CD4-positive, alpha-beta T cell treated with Interleukin-15 for 1 hour (primary cell): ENCODE measurements at regions not wholly inside any gene's neighbourhood (a gene's known extent, or its start where the extent isn't known, plus 50 kb on each side); places are given as distances from the start of the nearest gene placed in this dataset.

Experiments
- DNase-seq: peaks from one replicate; pipeline ENCODE4 v3.0.0-alpha.2; 2020

GRCh38 chr4:151961456-151961855 is 200.6 kb upstream of the GATB start:
- no peak for DNase-seq

GRCh38 chr4:151960449-151961230 is 199.8 kb upstream of the GATB start:
- DNase-seq: no peak

- no peak for DNase-seq
Measured at GRCh38 chr4:151957153-151957552, 196.3 kb upstream of the GATB start.

GRCh38 chr4:151955721-151956380 is 195.0 kb upstream of the GATB start:
- no peak for DNase-seq

GRCh38 chr4:151953795-151954372 is 193.1 kb upstream of the GATB start:
- no peak for DNase-seq

- DNase-seq: no peak
Measured at GRCh38 chr4:151953312-151953711, 192.5 kb upstream of the GATB start.

- DNase-seq: no peak
Measured at GRCh38 chr4:151952711-151953254, 192.0 kb upstream of the GATB start.

GRCh38 chr4:151952137-151952536 is 191.3 kb upstream of the GATB start:
- no peak for DNase-seq

- no peak for DNase-seq
Measured at GRCh38 chr4:151951671-151952050, 190.9 kb upstream of the GATB start.

GRCh38 chr4:151950993-151951670 is 190.3 kb upstream of the GATB start:
- DNase-seq: no peak

- no peak for DNase-seq
Measured at GRCh38 chr4:151948351-151949016, 187.7 kb upstream of the GATB start.

- no peak for DNase-seq
Measured at GRCh38 chr4:151946718-151947117, 185.9 kb upstream of the GATB start.

- no peak for DNase-seq
Measured at GRCh38 chr4:151942971-151943370, 182.2 kb upstream of the GATB start.

GRCh38 chr4:151940926-151941617 is 180.3 kb upstream of the GATB start:
- DNase-seq: no peak

- DNase-seq: no peak
Measured at GRCh38 chr4:151940291-151940690, 179.5 kb upstream of the GATB start.

- DNase-seq: no peak
Measured at GRCh38 chr4:151939670-151940069, 178.9 kb upstream of the GATB start.

GRCh38 chr4:151935411-151935810 is 174.6 kb upstream of the GATB start:
- no peak for DNase-seq

GRCh38 chr4:151934766-151935165 is 174.0 kb upstream of the GATB start:
- DNase-seq: no peak

GRCh38 chr4:151933122-151933827 is 172.5 kb upstream of the GATB start:
- DNase-seq: no peak

- no peak for DNase-seq
Measured at GRCh38 chr4:151931563-151931962, 170.8 kb upstream of the GATB start.

- DNase-seq: no peak
Measured at GRCh38 chr4:151930372-151930771, 169.6 kb upstream of the GATB start.

- no peak for DNase-seq
Measured at GRCh38 chr4:151928112-151928511, 167.3 kb upstream of the GATB start.
